ENCODE measurements at regions not wholly inside any gene's neighbourhood (a gene's known extent, or its start where the extent isn't known, plus 50 kb on each side); places are given as distances from the start of the nearest gene placed in this dataset.
A peak's percentile ranks its signal among the peaks of the same experiment; 100 is the strongest.
"Not testable (repeated sequence)": the region's sequence is repeated elsewhere in the genome, so short reads cannot be mapped to it uniquely, and the experiment has no call there.

DNA sequence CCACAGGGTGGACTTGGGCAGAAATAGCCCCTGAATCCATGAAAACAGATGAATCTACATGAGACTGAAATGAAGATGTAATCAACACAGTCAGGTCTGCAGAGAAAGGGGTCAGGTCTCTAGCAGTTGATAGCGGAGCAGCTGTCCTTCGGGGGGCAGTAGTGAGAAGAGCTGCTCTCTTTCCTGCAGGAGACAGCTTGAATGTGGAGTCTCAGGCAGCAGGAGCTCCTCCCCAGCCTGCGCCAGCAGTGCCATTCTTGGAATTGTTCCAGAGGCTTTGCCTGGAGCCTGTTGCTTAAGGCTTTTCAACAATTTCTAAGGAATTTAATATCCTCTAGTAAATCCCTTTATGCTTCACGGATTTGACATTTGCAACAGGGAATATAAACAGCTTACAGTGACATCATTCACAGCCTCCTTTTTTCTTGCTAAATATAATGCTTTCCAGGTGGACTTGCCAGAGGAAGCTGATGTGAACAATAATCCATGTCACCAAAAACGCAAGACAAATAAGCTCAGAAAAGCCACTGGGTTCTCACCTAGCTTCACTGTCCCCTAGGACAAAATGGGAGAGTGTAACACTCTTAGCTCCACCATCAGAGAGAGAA is 1535.1 kb downstream of the RPIA start:
- not testable (repeated sequence) for H3K27me3 Mint-ChIP-seq, DNase-seq, H3K27ac Mint-ChIP-seq

DNA sequence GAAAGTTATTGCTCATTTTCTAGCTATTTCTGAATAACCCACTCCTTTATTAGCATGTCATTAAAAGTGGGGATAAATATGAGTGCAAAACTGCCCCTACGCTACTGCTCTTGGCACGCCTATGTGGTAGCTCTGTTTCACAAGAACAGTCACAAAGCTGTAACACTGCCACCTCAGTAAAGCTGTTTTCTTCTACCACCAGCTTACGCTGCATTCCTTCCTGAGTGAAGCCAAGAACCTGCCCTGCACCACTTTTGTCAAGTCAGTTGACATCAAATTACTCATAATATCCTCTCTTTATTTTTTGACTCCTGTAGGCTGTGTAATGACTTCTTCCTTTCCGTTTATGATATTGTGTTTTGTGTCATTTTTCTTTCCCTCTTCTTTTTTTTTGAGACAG is 1539.7 kb downstream of the RPIA start:
- H3K4me1 Mint-ChIP-seq; H3K4me3 Mint-ChIP-seq; H3K36me3 Mint-ChIP-seq (ENCODE audit: low read depth); H3K9me3 Mint-ChIP-seq (ENCODE audit: low read depth); H3K27ac Mint-ChIP-seq; CTCF ChIA-PET; H3K27me3 Mint-ChIP-seq; POLR2A ChIA-PET; ATAC-seq; intact Hi-C loops (cut with DNase I, micrococcal nuclease); DNase-seq: not testable (repeated sequence)

More for the DNA sequence above, 1535.1 kb downstream of the RPIA start:
- H3K4me1 Mint-ChIP-seq; POLR2A ChIA-PET; H3K36me3 Mint-ChIP-seq (ENCODE audit: low read depth); H3K4me3 Mint-ChIP-seq; H3K9me3 Mint-ChIP-seq (ENCODE audit: low read depth); ATAC-seq; CTCF ChIA-PET; intact Hi-C loops (cut with DNase I, micrococcal nuclease): not testable (repeated sequence)

DNA sequence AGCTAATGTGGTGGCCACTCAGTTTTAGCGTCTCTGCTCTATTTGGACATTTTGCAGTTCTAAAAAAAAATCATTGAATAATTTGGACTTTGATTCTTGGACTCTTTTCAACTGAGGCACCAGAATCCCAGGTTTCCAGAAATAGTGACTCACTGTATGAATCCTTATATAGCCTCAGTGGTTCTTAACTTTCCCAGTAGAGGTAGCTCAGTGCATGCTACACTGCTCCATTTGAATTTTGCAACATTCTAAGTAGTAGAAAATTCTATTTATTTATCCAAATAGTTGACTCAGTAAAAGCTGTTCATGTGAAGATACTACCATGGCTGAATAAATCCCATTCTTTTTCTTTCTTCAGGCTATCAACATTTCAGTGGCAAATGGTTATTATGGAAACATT is 1544.0 kb downstream of the RPIA start:
- DNase-seq; H3K9me3 Mint-ChIP-seq (ENCODE audit: low read depth); H3K36me3 Mint-ChIP-seq (ENCODE audit: low read depth); H3K27me3 Mint-ChIP-seq; intact Hi-C loops (cut with DNase I, micrococcal nuclease); H3K4me1 Mint-ChIP-seq; H3K4me3 Mint-ChIP-seq; POLR2A ChIA-PET; CTCF ChIA-PET; H3K27ac Mint-ChIP-seq; ATAC-seq: not testable (repeated sequence)

DNA sequence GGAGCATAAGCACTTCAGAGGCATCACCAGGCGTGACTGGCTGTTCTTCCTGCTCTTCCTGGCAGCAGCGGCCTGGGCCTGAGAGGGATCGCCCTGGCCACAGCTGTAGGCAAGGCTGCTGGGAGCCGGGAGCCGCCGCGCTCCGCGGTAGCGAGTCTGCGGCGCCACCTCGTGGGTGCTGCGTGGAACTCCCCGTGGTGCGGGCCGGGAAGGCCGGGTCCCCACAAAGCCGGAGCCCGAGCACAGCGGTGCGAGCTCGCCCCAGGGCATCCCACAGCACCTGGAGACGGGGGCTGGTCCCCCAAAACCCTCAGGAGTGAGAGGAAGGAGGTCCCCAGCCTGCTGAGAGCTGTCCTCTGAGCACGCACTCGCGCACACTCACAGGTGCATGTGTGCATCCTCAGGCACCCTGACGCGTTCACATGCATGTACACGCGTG is 1546.5 kb downstream of the RPIA start:
- peak; percentile 37 for DNase-seq
- not testable (repeated sequence) for H3K4me1 Mint-ChIP-seq

DNA sequence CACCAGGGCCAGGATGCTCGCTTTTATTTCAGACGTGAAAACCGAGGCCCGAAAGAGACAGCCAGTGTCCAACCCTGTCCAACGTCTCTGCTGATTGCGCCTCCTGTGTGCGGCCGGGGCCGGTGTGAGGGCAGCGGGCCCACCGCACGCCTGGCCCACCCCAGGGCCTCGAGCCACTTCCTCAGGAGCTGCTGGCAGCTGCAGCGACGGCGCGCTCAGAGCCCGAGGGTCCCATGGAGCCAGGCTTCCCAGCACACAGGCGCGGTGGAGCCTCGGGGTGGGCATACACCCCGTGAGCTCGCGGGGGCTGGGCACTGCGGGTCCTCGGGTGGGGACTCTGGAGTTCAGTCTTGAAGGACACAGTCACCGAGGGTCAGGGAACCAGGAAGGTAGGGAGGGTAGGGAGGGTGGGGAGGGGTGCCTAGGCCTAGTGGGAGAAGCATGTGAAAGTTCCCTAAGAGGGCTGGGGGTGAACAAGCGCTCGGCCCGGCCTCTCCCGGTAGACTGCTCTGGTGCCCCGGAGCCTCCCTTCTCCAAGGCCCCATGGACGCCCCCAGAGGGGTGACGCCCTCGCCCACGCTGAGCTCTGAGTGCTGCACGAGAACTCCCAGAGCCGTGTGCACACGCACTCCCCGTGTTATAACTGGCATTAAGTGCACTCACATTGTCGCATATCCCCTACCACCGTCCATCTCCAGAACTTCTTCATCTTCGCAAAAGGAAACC is 1547.2 kb downstream of the RPIA start:
- H3K4me3 Mint-ChIP-seq; POLR2A ChIA-PET; DNase-seq; H3K36me3 Mint-ChIP-seq (ENCODE audit: low read depth); ATAC-seq; CTCF ChIA-PET; intact Hi-C loops (cut with DNase I, micrococcal nuclease); H3K27ac Mint-ChIP-seq; H3K27me3 Mint-ChIP-seq; H3K9me3 Mint-ChIP-seq (ENCODE audit: low read depth); H3K4me1 Mint-ChIP-seq: not testable (repeated sequence)

More for the DNA sequence above, 1546.5 kb downstream of the RPIA start:
- H3K9me3 Mint-ChIP-seq (ENCODE audit: low read depth); POLR2A ChIA-PET; CTCF ChIA-PET; H3K27ac Mint-ChIP-seq; H3K36me3 Mint-ChIP-seq (ENCODE audit: low read depth); H3K27me3 Mint-ChIP-seq; ATAC-seq; H3K4me3 Mint-ChIP-seq; intact Hi-C loops (cut with DNase I, micrococcal nuclease): not testable (repeated sequence)

DNA sequence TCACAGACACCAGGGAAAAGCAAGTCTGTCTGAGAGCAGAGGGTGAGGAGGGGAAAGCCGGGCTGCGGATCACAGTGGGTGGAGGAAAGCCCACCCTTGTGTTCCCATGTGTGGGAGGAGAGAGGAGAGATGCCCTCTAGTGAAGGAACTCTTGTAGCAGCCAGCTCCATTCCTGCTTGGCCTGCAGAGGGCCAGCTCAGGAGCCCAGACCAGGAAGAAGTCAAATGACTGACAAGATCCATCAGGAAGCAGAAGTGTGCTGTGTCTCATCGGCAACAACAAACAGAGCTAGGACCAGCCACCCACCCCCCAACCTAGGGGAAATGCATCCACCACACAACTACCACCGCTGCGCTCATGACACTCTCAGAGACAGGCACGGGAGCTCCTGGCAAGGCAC is 1548.3 kb downstream of the RPIA start:
- H3K27ac Mint-ChIP-seq; CTCF ChIA-PET; H3K4me1 Mint-ChIP-seq; H3K36me3 Mint-ChIP-seq (ENCODE audit: low read depth); intact Hi-C loops (cut with DNase I, micrococcal nuclease); H3K27me3 Mint-ChIP-seq; POLR2A ChIA-PET; H3K9me3 Mint-ChIP-seq (ENCODE audit: low read depth); ATAC-seq; DNase-seq; H3K4me3 Mint-ChIP-seq: not testable (repeated sequence)

DNA sequence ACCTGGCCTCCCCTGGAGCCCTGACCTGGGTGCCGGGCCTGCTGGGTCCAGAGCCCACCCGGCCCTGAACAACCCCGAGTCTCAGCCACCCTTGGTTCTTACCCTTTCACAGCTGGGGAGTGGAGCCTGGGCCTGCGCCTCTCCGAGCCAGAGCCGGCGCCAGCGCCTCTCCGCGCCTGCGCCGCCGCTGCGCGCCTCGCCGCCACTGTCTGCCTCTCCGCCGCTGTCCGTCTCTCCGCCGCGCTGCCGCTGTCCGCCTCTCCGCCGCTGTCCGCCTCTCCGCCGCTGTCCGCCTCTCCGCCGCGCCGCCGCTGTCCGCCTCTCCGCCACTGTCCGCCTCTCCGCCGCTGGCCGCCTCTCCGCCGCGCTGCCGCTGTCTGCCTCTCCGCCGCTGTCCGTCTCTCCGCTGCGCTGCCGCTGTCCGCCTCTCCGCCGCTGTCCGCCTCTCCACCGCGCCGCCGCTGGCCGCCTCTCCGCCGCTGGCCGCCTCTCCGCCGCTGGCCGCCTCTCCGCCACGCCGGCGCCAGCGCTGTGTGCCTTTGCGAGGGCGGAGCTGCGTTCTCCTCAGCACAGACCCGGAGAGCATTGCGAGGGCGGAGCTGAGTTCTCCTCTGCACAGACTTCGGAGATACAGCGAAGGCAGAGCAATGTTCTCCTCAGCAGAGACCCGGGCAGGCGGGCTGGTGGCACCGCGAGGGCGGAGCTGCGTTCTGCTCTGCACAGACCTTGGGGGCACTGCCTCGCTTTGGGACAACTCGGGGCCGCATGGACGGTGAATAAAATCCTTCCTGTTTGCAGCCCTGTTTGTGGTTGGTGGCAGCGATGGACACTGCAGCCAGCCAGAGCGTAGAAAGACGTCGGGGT is 1553.7 kb downstream of the RPIA start:
- H3K27ac Mint-ChIP-seq; intact Hi-C loops (cut with DNase I, micrococcal nuclease); POLR2A ChIA-PET; H3K36me3 Mint-ChIP-seq (ENCODE audit: low read depth); DNase-seq; H3K4me3 Mint-ChIP-seq; H3K9me3 Mint-ChIP-seq (ENCODE audit: low read depth); H3K4me1 Mint-ChIP-seq; ATAC-seq; H3K27me3 Mint-ChIP-seq; CTCF ChIA-PET: not testable (repeated sequence)

DNA sequence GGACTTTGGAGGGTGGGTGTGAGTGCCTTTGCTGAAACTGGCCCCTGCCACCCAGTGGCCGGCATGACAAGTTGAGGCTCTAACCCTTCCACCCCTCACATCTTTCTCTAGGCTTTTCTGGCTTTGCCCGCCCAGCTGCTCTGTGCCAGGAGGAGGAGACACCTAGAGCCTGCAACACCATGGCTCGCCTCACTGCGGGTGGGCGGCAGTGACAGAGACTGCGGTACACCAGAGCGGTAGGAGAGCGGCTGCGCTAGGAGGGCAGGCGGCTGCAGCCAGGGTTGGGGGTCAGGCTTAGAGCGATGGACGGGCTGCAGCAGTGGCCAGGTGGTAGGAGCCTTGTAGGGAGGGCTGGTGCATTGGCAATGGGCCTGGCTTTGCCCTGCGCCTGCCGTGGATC is 1556.9 kb downstream of the RPIA start:
- H3K27me3 Mint-ChIP-seq; H3K27ac Mint-ChIP-seq; ATAC-seq; H3K36me3 Mint-ChIP-seq (ENCODE audit: low read depth); H3K9me3 Mint-ChIP-seq (ENCODE audit: low read depth); H3K4me1 Mint-ChIP-seq; H3K4me3 Mint-ChIP-seq; DNase-seq; CTCF ChIA-PET; POLR2A ChIA-PET; intact Hi-C loops (cut with DNase I, micrococcal nuclease): not testable (repeated sequence)

DNA sequence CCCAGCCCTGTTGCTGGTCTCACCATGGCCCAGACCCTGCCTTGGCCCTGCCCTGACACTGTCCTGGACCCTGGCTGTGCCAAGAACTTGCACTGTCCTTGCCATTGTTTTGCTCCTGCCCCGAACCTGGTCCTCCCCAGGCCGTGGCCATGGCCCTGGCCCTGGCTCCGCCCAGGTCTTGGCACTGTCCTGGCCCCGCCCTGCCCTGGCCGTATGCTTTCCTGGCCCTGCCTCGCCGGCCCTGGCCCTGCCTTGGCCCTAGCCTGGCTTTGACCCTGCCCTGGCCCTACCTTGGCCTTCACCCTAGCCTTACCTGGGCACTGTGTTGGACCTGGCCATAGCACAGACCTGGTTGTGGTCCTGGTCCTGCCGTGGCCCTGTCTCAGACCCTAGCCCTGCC is 1558.9 kb downstream of the RPIA start:
- CTCF ChIA-PET; H3K9me3 Mint-ChIP-seq (ENCODE audit: low read depth); H3K27me3 Mint-ChIP-seq; H3K4me1 Mint-ChIP-seq; ATAC-seq; intact Hi-C loops (cut with DNase I, micrococcal nuclease); H3K36me3 Mint-ChIP-seq (ENCODE audit: low read depth); POLR2A ChIA-PET; H3K27ac Mint-ChIP-seq; H3K4me3 Mint-ChIP-seq; DNase-seq: not testable (repeated sequence)

DNA sequence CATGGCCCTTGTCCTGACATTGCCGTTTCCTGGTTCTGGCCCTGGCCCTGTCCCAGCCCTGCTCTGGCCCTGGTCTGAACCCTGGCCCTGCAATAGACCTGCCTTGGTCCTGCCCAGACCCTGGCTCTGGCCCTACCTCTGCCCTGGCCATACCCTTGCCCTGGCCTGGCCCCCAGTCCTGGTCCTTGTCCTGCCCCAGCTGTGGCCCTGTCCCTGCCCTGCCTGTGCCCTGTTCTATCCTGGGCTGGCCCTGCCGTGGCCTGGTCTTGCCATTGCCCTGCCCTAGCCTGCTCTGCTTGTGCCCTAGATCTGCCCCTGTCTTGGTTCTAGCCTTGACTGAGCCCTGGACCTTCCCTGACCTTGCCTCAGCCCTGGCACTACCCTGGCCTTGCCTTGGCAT is 1560.1 kb downstream of the RPIA start:
- H3K27ac Mint-ChIP-seq; H3K4me1 Mint-ChIP-seq; ATAC-seq; H3K4me3 Mint-ChIP-seq; H3K27me3 Mint-ChIP-seq; POLR2A ChIA-PET; intact Hi-C loops (cut with DNase I, micrococcal nuclease); H3K36me3 Mint-ChIP-seq (ENCODE audit: low read depth); H3K9me3 Mint-ChIP-seq (ENCODE audit: low read depth); DNase-seq; CTCF ChIA-PET: not testable (repeated sequence)

DNA sequence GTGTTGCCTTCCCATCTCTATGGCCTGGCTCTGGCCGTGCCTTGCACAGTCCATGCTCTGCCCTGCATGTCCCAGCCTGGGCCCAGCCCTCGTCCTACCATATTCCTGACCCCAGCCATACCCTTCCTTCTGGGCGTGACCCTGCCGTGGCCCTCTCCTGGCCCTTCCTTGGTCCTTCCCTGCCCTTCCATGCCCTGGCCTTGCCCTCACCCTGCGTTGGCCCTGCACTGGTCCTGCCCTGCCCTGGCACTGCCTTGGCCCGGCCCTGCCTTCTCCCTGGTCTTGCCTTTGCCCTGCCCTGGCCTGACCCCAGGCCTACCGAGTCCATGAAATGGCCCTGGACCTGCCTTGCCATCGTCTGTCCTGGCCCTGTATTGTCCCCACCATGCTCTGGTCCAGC is 1561.8 kb downstream of the RPIA start:
- ATAC-seq; POLR2A ChIA-PET; DNase-seq; H3K27ac Mint-ChIP-seq; H3K4me3 Mint-ChIP-seq; H3K36me3 Mint-ChIP-seq (ENCODE audit: low read depth); intact Hi-C loops (cut with DNase I, micrococcal nuclease); H3K27me3 Mint-ChIP-seq; CTCF ChIA-PET; H3K4me1 Mint-ChIP-seq: not testable (repeated sequence)
- peaks cover 22% of the 10 kb centered on the region for H3K9me3 Mint-ChIP-seq (ENCODE audit: low read depth)

DNA sequence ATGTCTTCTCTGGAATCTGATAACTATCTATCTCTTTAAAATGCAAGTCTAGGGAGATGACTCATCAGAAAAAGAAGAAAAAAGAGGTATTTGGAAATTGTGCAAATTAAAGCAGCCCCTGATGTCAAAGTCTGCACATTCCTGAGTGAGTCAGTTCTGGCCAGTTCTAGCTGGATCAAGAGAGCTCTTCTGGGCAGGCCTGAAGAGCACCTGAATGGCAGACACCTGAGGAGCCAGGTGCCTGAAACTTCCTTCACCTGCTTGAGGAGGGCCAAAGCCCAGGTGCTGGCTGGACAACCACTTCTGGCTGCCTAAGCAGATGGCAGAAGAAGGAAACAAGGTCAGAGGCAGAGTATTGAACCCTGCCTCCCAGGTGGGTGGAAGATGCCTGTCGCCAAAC is 1575.4 kb downstream of the RPIA start:
- H3K27me3 Mint-ChIP-seq; CTCF ChIA-PET; H3K4me1 Mint-ChIP-seq; POLR2A ChIA-PET; H3K4me3 Mint-ChIP-seq; ATAC-seq; DNase-seq; H3K27ac Mint-ChIP-seq; H3K9me3 Mint-ChIP-seq (ENCODE audit: low read depth); intact Hi-C loops (cut with DNase I, micrococcal nuclease); H3K36me3 Mint-ChIP-seq (ENCODE audit: low read depth): not testable (repeated sequence)

All from activated CD4-positive, alpha-beta T cell treated with anti-CD3 and anti-CD28 coated beads for 36 hours (primary cell).